GM19452 (cell line): ENCODE measurements at regions not wholly inside any gene's neighbourhood (a gene's known extent, or its start where the extent isn't known, plus 50 kb on each side); places are given as distances from the start of the nearest gene placed in this dataset.
"Not testable (repeated sequence)": the region's sequence is repeated elsewhere in the genome, so short reads cannot be mapped to it uniquely, and the experiment has no call there.

ENCODE experiments used
- ATAC-seq: cut with Tn5 transposase; IDR thresholded peaks from one replicate; pipeline ENCODE4 v1.9.1; 2021; ENCODE audit not compliant: unreplicated experiment

DNA sequence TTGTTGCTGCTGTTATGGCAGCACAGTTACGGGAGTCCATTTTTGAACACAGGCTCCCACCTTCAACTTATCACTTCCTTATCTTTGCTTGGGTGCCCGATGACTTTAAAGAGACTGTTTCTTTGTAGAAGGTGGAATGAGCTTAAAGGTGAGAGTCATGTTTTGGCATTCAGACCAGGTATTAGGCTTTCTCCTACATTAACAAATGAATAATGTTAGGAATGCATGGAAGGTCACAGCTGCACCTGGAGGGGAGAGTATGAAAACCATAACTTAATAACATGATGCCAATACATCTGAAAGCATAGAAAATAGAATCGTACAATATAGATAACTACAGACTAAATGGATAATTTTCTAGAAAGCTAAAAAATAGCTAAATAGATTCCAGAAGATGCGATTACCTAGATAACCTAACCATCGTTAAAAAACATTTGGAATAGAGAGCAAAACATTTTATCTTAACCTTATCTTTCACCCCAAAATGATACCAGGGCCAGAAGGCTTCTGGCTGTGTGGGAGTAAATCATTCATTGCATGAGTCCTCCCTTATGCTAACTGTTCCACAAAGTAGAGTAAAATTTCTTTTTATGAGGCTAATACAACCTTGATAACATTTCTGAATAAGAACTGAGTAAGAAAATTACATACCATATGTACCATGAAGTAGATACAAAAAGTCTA lies 126.2 kb upstream of the ADCY2 start:
- ATAC-seq: no peak

DNA sequence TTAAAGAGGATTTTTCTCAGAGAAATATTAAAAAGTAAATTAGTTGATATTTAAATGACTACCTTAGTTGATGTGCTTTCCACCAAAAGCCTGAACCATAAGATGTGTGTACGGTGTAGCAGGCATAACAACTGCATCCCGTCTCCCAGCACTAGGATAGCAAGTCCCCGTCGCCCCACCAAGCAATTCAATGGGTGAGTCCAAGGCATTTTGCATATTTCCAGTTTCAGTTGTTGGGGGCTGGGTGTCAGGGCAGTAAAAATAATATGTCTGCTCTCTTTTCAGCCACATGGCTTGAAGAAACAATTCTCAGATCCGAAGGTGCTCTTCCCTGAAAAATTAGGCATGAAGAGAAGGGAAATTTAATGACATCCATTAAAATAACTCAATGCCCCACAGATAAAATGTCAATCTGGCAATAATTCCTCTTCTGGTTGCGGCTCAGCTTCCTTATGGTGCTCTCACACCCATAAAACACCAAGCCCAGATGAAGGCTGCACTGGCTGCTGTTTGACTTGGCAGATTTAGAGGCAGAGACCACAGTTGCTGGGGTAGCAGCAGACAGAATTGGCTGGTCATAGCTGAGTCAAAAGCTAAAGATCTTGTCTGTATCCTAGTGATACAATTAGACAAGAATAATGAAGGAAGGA lies 124.4 kb upstream of the ADCY2 start:
- ATAC-seq: no peak

DNA sequence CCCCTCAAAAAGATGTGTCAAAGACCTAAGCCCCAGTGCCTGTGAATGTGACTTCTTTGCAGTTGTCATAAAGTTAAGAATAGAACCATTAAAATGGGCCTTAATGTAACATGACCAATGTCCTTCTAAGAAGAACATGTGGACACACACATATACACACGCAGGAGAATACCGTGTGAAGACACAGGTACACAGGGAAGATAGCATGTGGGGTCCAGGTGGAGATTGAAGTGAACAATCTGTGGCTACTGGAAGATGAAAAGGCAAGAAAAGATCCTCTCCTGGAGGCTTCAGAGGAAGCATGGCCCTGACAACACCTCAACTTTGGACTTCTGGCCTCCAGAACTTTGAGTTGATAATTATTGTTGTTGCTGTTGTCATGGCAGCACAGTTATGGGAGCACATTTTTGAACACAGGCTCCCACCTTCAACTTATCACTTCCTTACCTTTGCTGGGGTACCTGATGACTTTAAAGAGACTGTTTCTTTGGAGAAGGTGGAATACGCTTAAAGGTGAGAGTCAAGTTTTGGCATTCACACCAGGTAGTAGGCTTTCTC lies 123.5 kb upstream of the ADCY2 start:
- ATAC-seq: no peak

DNA sequence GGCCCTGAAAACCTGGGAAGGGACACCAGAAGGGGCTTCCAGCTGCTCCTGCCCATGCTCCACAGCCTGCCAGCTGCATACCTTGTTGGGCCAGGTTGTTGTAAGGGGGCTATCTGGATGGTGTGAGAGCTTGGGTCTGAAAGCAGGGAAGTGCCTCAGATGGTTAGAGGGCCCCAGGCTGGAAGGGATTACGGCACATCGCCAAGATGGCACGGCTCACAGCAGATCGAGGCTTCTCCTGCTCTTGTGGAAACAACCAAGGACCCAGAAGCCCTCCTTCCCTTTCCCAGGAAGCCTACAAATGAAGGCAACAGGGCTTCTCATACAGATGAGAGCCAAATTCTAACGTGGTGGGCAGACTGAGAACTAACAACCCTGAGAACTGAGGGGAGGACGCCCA lies 121.7 kb upstream of the ADCY2 start:
- no peak for ATAC-seq

DNA sequence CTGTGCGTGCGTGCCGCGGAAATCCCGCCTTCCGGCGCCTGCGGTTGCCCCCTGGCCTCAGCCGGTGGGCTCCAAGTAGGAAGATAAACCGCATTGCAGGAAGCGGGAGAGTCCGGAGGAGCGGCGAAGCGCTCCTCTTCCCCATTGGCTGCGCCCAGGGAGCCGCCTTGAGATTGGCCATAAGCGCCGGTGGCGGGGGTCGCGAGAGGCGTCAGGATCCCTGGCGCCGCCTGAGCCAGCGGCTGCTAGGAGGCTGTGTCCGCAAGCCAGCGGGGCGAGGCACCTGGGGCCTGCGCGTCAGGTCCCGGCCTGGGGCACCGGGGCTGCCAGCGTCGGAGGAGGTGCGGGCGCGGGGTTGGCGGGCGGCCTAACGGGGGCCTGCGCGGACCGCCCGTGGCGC lies 106.3 kb upstream of the ADCY2 start:
- ATAC-seq: not testable (repeated sequence)

DNA sequence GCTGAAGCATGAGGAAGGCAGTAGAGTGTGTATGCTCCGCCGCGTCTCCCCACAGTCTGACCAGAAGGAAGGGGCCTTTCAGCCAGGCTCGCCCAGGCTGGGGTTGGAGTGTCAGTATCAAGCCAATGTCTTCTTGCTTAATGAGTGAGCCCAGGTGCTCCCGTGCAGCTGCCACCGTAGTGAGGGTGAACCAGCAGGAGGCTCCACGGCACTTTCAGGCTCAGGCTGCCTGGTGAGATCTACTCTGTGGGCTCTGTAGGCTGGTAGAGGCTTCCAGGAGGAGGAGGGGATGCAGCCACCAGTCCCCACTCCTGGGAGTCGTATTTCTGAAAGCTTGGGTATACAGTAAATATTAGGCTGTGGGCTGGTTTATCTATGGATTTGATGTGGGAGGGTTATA lies 98.1 kb upstream of the ADCY2 start:
- ATAC-seq: not testable (repeated sequence)

DNA sequence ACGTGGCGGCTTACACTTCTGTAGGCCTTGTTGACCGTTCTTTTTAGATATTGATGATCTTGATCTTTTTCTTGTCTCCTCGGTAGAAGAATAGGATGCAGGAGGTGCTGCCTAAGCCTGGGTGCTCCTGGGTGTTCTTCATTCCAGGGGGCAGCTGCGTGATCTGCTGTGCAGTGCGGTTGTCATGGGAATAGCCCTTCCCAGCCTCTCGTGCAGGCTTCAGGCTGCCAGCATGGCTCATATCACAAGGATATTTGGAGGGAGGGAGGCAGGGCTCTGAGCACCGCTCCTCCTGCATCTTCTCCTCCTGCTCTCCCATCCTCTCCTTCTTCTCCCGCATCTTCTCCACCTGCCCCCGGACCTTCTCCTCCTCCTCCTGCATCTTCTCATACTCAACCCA lies 96.2 kb upstream of the ADCY2 start:
- not testable (repeated sequence) for ATAC-seq

DNA sequence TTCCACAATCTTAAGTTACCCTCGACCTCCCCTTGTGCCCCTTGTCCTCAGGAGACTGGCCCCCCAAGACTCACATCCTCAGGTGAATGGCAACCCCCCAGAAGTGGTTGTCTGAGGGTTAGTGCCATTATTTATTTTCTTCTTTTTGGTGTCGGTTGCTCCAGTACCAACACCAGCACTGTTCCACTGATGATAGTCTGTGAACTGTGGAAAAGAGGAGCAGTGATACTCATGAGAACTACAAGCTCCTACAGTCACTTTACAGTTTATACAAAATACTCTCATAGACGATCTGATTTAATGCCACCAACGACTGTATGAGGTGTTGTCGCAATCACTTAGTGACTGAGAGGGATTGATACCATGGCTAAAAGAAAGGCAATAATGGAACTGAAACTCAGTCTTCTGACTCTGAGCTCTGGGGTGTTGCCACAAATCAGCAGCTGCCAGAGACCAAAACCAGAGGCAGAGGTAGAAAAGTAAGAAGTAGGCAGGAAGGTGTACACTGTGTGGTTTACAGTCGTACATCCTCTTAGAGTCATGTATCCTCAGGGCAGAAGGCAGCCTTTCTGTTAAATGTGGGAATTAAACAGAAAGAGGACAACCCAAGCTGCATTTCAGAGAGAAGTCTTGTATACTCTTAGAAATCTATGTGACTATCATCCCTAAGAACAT lies 90.8 kb upstream of the ADCY2 start:
- ATAC-seq: not testable (repeated sequence)

DNA sequence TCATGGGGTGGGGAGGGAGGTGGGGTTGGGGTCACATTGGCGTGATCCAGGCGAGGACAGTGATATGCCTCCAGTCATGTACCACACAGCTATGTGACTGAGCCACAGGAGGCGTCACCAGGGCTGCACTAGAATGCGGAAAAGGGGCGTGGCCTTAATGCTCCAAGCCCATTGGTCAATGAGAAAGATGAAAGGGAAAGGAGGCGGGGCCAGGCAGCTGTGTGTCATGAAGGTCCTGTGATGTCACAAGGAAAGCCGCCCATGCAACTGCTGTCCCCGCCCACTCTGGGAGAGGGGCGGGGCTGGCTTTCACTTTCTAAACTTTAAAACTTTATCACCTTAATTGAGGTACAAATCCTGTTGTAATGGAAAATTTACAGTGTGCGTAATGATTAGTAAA lies 89.4 kb upstream of the ADCY2 start:
- not testable (repeated sequence) for ATAC-seq

DNA sequence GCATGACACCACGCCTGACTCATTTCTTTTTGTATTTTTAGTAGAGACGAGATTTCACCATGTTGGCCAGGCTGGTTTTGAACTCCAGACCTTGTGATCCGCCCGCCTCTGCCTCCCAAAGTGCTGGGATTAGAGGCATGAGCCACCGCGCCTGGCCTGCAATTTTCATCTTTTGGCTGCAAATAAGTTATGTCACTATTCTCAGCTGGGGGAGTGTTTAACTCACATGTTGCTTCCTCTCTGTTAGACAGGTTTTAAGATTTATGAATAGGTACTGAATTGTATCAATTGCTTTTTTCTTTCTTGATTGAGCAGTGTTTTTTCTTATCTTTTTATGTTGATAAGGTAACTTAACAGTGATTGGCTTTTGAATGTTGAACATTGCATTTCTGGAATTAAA lies 88.2 kb upstream of the ADCY2 start:
- ATAC-seq: not testable (repeated sequence)

DNA sequence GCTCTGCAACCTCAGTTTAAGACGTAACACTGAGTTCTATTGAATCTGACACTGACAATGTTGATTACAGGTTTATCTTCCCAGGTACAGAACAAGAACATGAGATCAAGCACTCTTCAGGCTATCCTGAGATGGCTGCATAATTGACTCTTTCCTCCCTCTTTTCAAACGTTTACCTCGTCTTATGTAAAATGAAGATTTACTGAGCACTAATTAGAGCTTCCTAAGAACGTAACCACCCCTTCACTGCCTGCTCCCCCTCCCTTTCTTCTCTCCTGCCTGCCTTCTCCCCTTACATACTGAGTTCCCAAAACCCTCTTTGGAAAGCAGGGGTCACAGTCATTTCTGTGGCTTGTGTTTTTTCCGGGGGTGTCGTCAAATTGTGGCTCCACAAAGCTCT lies 86.2 kb upstream of the ADCY2 start:
- ATAC-seq: not testable (repeated sequence)

DNA sequence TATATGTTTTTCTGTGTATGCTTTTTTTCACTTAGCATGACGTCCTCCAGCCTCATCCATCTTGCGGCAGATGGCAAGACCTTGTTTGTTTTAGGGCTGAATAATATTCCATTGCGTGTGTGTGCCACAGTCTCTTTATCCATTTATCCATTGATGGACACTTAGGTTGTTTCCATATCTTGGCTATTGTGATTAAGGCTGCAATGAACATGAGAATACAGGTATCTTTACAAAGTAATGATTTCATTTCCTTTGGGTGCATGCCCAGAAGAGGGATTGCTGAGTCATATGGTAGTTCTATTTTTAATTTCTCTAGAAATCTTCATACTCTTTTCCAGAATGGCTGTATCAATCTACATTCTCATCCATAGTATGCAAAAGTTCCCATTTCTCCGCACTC lies 85.3 kb upstream of the ADCY2 start:
- not testable (repeated sequence) for ATAC-seq

DNA sequence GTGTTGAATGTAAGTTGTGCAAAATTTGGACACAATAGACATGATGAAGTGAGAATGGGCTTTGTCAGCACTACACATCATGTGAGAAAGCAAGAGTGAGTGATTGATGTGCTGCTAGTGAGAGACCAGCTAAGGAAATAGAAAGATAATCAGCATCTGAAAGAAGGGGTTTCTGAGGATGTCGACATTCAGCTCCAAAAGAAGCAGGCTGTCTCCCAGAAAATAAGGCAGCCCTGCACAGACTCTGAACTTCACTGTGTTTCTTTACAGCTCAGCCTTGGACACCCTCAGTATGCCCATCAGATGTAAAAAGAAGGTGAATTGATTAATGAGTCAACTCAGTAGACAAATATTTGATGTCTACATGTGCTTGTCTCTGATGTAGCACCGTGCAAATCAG lies 80.8 kb upstream of the ADCY2 start:
- ATAC-seq: no peak

DNA sequence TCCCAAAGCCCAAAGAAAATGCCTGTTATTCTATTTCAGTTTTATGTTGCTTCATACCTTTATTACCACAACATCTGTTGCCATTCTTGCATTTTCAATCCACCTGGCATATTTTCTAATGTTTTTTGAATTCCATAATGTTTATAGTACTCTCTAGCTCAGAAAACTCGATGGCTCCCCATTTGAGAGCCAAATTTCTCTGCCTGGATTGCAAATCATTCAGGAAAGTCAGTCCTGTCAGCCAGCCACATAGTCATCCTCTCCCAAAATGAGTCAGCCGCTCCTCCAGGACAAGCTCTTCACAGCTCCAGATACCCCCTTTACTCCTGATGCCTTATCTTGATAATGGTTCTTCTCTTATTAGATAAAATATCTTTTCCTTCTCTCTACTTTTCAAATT lies 78.2 kb upstream of the ADCY2 start:
- ATAC-seq: no peak

DNA sequence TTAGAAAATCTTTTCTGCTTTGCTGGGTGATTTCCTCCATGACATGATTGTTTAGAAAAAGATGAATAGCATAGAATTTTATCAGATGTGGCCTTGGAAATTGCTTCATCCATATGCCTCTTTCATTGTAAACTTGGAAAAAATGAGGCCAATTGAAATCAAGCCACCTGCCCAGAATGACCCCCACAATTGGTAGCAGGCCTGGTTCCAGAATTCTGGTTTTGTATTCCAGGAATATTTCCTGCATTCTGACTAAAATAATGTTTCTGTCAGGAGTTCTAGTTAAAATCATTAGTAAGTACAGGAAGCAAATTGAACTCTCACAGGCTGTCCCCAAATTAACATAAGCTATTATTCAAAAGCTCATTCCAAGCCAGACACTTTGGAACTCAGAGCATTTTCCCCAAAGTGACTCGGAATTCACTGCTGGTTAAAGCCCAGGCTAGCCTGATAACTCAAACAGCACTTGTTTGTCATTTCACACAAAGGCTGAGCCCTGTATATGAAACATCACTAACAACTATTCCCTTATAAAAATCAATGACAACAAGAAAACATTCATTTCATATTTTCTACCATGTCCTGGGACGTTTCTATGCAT lies 75.1 kb upstream of the ADCY2 start:
- no peak for ATAC-seq

DNA sequence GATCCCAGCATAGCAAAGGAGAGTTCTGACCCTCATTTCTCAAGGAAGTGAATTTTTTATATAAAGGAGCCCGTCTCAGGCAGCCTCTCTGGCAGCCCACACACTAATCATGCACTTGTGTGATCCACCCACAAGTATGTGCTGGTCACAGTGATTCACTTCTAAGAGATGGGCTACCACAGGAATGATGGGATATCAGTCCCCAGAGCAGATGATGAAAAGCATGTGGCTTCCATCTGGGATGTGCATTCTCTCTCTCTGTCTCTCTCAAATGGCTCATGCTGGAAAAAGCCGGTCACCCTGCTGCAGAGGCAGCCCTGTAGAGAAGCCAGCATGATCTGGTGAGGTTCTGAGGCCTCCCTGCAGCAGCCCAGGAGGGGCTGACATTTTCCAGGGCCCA lies 74.2 kb upstream of the ADCY2 start:
- no peak for ATAC-seq

DNA sequence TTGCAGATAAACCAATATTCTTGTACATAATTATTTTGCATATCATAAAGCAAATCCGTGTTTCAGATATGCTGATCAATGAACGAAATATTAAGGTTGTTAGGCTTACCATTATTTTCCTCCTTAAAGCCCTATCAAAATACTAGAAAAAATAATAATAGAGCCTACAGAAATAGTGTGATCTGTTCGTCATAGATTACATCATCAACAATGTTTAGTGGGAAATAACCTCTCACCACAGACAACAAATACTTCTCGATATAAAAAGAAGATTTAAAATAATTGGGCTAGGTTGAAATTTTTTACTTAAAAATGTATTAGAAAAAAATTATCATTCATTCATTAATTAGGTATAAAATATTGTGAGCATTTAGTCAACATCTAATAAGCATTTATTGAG lies 71.0 kb upstream of the ADCY2 start:
- ATAC-seq: no peak

DNA sequence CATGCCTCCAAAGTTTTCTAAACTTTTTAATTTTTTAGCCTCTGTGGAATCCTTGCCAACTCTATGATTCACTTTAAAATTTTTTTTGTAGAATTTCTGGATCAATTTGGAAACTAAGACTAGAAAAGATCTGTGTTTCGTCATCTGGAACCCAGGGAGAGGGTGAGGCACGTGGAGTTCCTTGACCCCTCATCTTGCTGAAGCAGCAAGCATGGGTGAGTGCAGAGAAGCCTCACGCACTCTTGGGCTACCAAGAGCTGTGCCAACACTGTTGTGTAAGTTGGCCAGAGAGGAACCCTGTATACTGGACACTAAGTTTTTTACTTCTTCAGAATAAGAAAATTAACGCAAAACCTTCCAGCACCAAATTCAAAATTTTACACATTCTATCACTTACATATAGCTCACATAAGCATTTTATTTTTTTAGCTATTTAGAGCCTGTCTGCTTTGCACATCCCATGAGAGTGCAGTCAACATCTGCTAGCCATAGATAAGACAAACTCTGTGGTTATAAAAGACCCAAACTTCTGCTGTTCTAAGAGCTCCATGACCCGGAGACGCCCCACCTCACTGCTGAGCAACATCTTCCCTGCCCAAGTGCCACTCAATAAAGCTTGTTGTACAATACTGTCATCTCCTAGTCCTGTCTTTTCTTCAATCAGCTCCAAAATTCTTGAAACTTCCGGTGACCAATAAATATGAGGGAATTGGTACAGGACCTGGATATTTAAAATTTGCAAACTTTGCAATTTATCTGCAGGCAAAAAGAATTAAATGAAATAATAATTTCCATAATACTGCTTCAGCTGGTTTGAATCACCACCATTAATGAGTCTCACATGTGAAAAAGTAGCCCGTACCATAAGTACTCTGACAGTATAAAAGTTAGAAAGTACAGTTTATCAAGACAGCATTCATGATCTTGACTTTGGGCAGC lies 69.7 kb upstream of the ADCY2 start:
- ATAC-seq: no peak

DNA sequence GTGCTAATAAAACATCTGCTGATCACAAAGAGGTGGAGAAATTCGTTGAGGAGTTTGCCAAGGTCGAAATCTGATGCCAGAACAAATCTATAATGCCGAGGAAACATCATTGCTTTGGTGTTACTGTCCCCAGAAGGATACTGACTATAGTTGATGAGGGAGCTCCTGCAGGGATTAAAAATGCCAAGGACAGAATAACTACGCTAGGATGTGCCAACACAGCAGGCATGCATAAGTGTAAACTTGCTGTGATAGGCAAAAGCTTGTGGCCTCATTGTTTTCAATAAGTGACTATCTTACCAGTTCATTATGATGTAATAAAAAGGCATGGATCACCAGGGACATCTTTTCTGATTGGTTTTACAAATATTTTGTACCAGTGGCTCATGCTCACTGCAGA lies 66.8 kb upstream of the ADCY2 start:
- ATAC-seq: no peak

DNA sequence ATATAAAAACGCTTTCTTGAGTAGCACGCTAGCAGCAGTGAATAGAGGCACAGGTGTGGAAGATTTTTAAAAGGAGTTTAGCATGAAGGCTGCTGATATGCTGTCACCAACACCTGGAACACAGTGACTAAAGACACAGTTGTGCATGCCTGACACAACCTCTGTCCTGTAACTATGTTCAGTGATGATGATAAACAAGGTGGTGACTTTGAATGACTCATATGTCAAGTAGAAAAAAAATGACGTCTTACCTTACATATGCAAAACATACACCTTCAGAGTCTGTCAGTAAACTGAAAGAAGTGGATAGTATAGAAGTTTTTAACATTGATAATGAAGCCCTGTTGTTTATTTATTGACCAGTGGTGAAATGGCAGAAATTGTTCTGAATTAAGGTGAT lies 66.2 kb upstream of the ADCY2 start:
- ATAC-seq: no peak

DNA sequence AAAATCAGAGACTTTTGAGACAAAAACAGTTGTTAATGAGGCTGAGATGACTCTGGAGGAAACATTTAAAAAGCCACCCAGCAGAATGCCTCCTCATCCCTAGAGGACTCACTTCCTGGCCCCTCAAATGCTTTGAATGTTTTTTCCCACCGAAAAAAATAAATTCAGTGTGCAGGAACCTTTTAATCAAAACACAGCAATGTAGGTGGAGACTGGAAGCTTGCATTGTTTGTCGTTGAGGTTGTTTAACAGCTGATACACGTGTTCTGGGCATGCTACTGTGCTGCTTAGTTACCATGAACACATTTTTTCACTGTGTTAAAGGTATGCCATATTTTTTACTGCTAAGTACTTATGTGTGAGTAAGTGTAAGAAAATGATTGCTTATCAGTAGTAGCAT lies 65.7 kb upstream of the ADCY2 start:
- ATAC-seq: no peak
